GM12878 (cell line): ENCODE measurements at regions not wholly inside any gene's neighbourhood (a gene's known extent, or its start where the extent isn't known, plus 50 kb on each side); places are given as distances from the start of the nearest gene placed in this dataset.

Experiments used
- NFYB ChIP-seq: IDR thresholded peaks from 2 replicates; pipeline ENCODE4 v1.6.1; 2011; ENCODE audit warnings: low read depth, mild to moderate bottlenecking, low read length, improper control_type of control experiment, moderate library complexity; ENCODE audit not compliant: insufficient read depth
- SUPT20H ChIP-seq: IDR thresholded peaks from 2 replicates; pipeline ENCODE4 v1.6.1; 2011; ENCODE audit warnings: low read depth, mild to moderate bottlenecking, low read length, moderate library complexity, borderline replicate concordance; ENCODE audit not compliant: control insufficient read depth

DNA sequence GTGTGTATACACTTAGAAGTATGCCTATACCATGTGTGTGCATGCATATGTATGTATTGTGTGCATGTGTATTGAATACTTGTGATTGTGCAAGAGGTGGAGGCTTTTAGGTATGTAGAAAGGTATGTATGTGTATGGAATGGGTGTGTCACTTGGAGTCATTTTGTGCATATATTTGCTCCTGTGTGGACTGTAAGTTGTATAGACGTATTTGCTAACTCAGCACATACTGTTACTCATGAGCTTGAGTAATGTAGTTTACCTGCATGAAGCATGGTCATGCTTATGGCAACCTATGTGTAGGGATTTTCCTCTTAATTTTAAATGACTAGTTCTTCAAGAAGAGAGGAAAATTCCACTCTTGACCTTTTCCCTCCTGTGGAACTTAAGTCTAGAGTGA is 507.6 kb upstream of the LARGE1 start:
- no peak for TF ChIP-seq NFYB
- TF ChIP-seq SUPT20H = no peak
